GM23338 (cell line): ENCODE measurements at regions not wholly inside any gene's neighbourhood (a gene's known extent, or its start where the extent isn't known, plus 50 kb on each side); places are given as distances from the start of the nearest gene placed in this dataset.

Experiments
- ATAC-seq: fragments of 200-7000 bp; cut with Tn5 transposase; 3 replicates; pipeline ENCODE4 v1.9.1; 2020
- DNase-seq: peaks from one replicate; pipeline ENCODE4 v3.0.0-alpha.2; 2015; ENCODE audit warnings: low spot score
- H2AFZ ChIP-seq: fragments of 200-600 bp; sonication (generic); 2 replicates; pipeline ENCODE4 v1.8.0; 2016; ENCODE audit warnings: antibody characterized with exemption, mild to moderate bottlenecking, moderate library complexity
- H3F3A ChIP-seq: fragments of 200-600 bp; sonication (generic); replicated peaks from 2 replicates; pipeline ENCODE4 v1.8.0; 2017; ENCODE audit warnings: antibody characterized with exemption, mixed run types, low read depth
- H3K27ac ChIP-seq: fragments of 200-600 bp; sonication (generic); 2 replicates; pipeline ENCODE4 v1.6.1; 2016; ENCODE audit warnings: low read depth
- H3K27me3 ChIP-seq: fragments of 200-600 bp; sonication (generic); 2 replicates; pipeline ENCODE4 v1.8.0; 2016; ENCODE audit warnings: mild to moderate bottlenecking, mixed run types, moderate library complexity; ENCODE audit not compliant: insufficient read depth
- H3K36me3 ChIP-seq: fragments of 200-600 bp; sonication (generic); 2 replicates; pipeline ENCODE4 v1.8.0; 2016; ENCODE audit warnings: mild to moderate bottlenecking; ENCODE audit not compliant: insufficient read depth
- H3K4me1 ChIP-seq: fragments of 200-600 bp; sonication (generic); 2 replicates; pipeline ENCODE4 v1.8.0; 2016; ENCODE audit warnings: mild to moderate bottlenecking, moderate library complexity; ENCODE audit not compliant: insufficient read depth
- H3K4me2 ChIP-seq: fragments of 200-600 bp; sonication (generic); 2 replicates; pipeline ENCODE4 v1.7.1; 2017; ENCODE audit warnings: mixed run types
- H3K4me3 ChIP-seq: fragments of 200-600 bp; sonication (generic); 2 replicates; pipeline ENCODE4 v1.6.1; 2016; ENCODE audit warnings: mixed run types
- H3K79me2 ChIP-seq: fragments of 200-600 bp; sonication (generic); replicated peaks from 2 replicates; pipeline ENCODE4 v1.8.0; 2017; ENCODE audit warnings: mild to moderate bottlenecking; ENCODE audit not compliant: insufficient read depth
- H3K9me2 ChIP-seq: fragments of 200-600 bp; sonication (generic); 2 replicates; pipeline ENCODE4 v1.8.0; 2017; ENCODE audit not compliant: insufficient read depth
- H4K20me1 ChIP-seq: fragments of 200-600 bp; sonication (generic); replicated peaks from 2 replicates; pipeline ENCODE4 v1.8.0; 2017; ENCODE audit warnings: mild to moderate bottlenecking; ENCODE audit not compliant: insufficient read depth
- H3K27ac Mint-ChIP-seq: 2 replicates; pipeline ENCODE4 v1.8.0; 2020; ENCODE audit warnings: inconsistent platforms, mild to moderate bottlenecking, moderate library complexity, mixed read lengths
- H3K27me3 Mint-ChIP-seq: 3 replicates; pipeline ENCODE4 v1.8.0; 2022; ENCODE audit warnings: low read depth, mild to moderate bottlenecking, moderate library complexity, mixed read lengths, inconsistent platforms; ENCODE audit not compliant: insufficient read depth, poor library complexity
- H3K36me3 Mint-ChIP-seq: 3 replicates; pipeline ENCODE4 v1.8.0; 2021; ENCODE audit warnings: low read depth, mild to moderate bottlenecking, inconsistent platforms, moderate library complexity, mixed read lengths
- H3K4me1 Mint-ChIP-seq: 3 replicates; pipeline ENCODE4 v1.8.0; 2020; ENCODE audit warnings: mild to moderate bottlenecking, inconsistent platforms, mixed read lengths
- H3K4me3 Mint-ChIP-seq: 3 replicates; pipeline ENCODE4 v1.8.0; 2021; ENCODE audit warnings: moderate library complexity, mild to moderate bottlenecking, inconsistent platforms, mixed read lengths
- H3K9me3 Mint-ChIP-seq: 3 replicates; pipeline ENCODE4 v1.8.0; 2020; ENCODE audit warnings: moderate library complexity, mild to moderate bottlenecking, inconsistent platforms, mixed read lengths
- CREB1 ChIP-seq: fragments of 250-450 bp; sonication (Bioruptor Pico); IDR thresholded peaks from 2 replicates; pipeline ENCODE4 v1.5.0; 2020; ENCODE audit warnings: low read depth, mild to moderate bottlenecking, moderate library complexity
- EZH2 ChIP-seq: fragments of 200-600 bp; sonication (generic); IDR thresholded peaks from one replicate; pipeline ENCODE4 v1.8.0; 2017; ENCODE audit warnings: antibody characterized with exemption, mild to moderate bottlenecking, low read depth; ENCODE audit not compliant: unreplicated experiment
- EZH2phosphoT487 ChIP-seq: fragments of 200-600 bp; sonication (generic); IDR thresholded peaks from one replicate; pipeline ENCODE4 v1.8.1; 2018; ENCODE audit warnings: antibody characterized with exemption; ENCODE audit not compliant: unreplicated experiment
- JUNB ChIP-seq: IDR thresholded peaks from one replicate; pipeline ENCODE4 v1.6.1; 2016; ENCODE audit warnings: antibody characterized with exemption; ENCODE audit not compliant: unreplicated experiment
- NANOG ChIP-seq: IDR thresholded peaks from 2 replicates; pipeline ENCODE4 v1.6.1; 2016; ENCODE audit warnings: antibody characterized with exemption, borderline replicate concordance
- POLR2AphosphoS5 ChIP-seq: IDR thresholded peaks from 2 replicates; pipeline ENCODE4 v1.6.1; 2016; ENCODE audit warnings: antibody characterized with exemption, low read depth
- STAT1 ChIP-seq: IDR thresholded peaks from one replicate; pipeline ENCODE4 v1.6.1; 2016; ENCODE audit warnings: antibody characterized with exemption; ENCODE audit not compliant: unreplicated experiment
- ZNF114 ChIP-seq: fragments of 250-450 bp; sonication (Bioruptor Pico); IDR thresholded peaks from 2 replicates; pipeline ENCODE4 v1.5.0; 2020; ENCODE audit warnings: mild to moderate bottlenecking, moderate library complexity
- ZNF331 ChIP-seq: fragments of 250-450 bp; sonication (Bioruptor Pico); IDR thresholded peaks from 2 replicates; pipeline ENCODE4 v1.5.0; 2020; ENCODE audit warnings: low read depth, mild to moderate bottlenecking, moderate library complexity
- ZNF462 ChIP-seq: fragments of 250-450 bp; sonication (Bioruptor Pico); IDR thresholded peaks from 2 replicates; pipeline ENCODE4 v1.5.0; 2020; ENCODE audit warnings: mild to moderate bottlenecking, moderate library complexity
- TF ChIP-seq, protein P1 (sequence below): IDR thresholded peaks from one replicate; pipeline ENCODE4 v1.6.1; 2018; ENCODE audit warnings: antibody characterized with exemption; ENCODE audit not compliant: unreplicated experiment
- TF ChIP-seq, protein P2 (sequence below): IDR thresholded peaks from 2 replicates; pipeline ENCODE4 v1.6.1; 2016; ENCODE audit warnings: antibody characterized with exemption
- TF ChIP-seq, protein P3 (sequence below), 2 experiments: fragments of 200-600 bp in 1 of 2; sonication (generic) in 1 of 2; conservative IDR thresholded peaks; 2 replicates each; pipeline versions ENCODE4 v1.5.1 to v1.6.1; 2016 to 2017; ENCODE audit warnings: antibody characterized with exemption in 2 of 2, low read depth in 2 of 2, mild to moderate bottlenecking in 2 of 2, moderate library complexity in 1 of 2

- TF ChIP-seq, protein P1, sequence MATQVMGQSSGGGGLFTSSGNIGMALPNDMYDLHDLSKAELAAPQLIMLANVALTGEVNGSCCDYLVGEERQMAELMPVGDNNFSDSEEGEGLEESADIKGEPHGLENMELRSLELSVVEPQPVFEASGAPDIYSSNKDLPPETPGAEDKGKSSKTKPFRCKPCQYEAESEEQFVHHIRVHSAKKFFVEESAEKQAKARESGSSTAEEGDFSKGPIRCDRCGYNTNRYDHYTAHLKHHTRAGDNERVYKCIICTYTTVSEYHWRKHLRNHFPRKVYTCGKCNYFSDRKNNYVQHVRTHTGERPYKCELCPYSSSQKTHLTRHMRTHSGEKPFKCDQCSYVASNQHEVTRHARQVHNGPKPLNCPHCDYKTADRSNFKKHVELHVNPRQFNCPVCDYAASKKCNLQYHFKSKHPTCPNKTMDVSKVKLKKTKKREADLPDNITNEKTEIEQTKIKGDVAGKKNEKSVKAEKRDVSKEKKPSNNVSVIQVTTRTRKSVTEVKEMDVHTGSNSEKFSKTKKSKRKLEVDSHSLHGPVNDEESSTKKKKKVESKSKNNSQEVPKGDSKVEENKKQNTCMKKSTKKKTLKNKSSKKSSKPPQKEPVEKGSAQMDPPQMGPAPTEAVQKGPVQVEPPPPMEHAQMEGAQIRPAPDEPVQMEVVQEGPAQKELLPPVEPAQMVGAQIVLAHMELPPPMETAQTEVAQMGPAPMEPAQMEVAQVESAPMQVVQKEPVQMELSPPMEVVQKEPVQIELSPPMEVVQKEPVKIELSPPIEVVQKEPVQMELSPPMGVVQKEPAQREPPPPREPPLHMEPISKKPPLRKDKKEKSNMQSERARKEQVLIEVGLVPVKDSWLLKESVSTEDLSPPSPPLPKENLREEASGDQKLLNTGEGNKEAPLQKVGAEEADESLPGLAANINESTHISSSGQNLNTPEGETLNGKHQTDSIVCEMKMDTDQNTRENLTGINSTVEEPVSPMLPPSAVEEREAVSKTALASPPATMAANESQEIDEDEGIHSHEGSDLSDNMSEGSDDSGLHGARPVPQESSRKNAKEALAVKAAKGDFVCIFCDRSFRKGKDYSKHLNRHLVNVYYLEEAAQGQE = no peak
- no peak for TF ChIP-seq POLR2AphosphoS5
- no peak for TF ChIP-seq JUNB
- no peak for TF ChIP-seq NANOG
- TF ChIP-seq EZH2 = no peak
Measured at GRCh38 chr16:64174327-64174726, 947.5 kb downstream of the CDH11 start (continued).

DNA sequence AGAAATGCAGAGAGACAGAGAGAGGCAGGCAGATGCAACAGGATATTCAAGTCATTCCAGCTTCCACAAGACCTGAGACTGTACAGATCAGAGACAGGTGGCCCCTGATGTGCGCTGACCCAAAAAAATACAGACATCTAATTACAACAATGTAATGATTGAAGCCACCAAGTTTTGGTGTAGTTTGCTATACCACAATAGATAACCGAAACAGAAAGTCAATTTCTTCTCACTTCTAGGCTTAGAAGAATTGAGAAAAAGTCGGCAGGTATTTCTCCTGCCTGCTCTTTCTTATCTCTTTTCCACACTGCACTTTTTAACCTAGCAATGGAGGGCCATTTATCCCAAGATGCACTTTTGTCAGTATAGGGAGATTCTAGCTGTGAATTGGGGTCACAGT is 949.2 kb downstream of the CDH11 start:
- H3K36me3 Mint-ChIP-seq = peaks cover 6% of the 10 kb centered on the region
- H3F3A ChIP-seq = no peaks in the 10 kb centered on the region
- no peaks in the 10 kb centered on the region for H3K27me3 ChIP-seq
- no peak overlapping the region for H3K4me3 ChIP-seq
- H3K4me2 ChIP-seq = no peak overlapping the region
- no peaks in the 10 kb centered on the region for H4K20me1 ChIP-seq
- ATAC-seq (no peak), DNase-seq (no peak)
- no peaks in the 10 kb centered on the region for H3K9me2 ChIP-seq
- H3K4me1 Mint-ChIP-seq = no peaks in the 10 kb centered on the region; the same call in 2 of the 3 replicates
- peaks cover 1% of the 10 kb centered on the region for H3K27me3 Mint-ChIP-seq
- no peak overlapping the region for H3K4me3 Mint-ChIP-seq
- no peaks in the 10 kb centered on the region for H3K79me2 ChIP-seq
- no peaks in the 10 kb centered on the region; the same call in 1 of the 2 replicates for H3K36me3 ChIP-seq
- no peak overlapping the region for H3K27ac Mint-ChIP-seq
- no peaks in the 10 kb centered on the region for H3K4me1 ChIP-seq
- H3K27ac ChIP-seq = no peak overlapping the region
- H2AFZ ChIP-seq = no peak overlapping the region
- peaks cover 10% of the 10 kb centered on the region for H3K9me3 Mint-ChIP-seq
- TF ChIP-seq ZNF114 (CRISPR knock-in tag) (no peak), JUNB (no peak), ZNF462 (CRISPR knock-in tag) (no peak), EZH2phosphoT487 (no peak), ZNF331 (no peak), NANOG (no peak), STAT1 (no peak), CREB1 (CRISPR knock-in tag) (no peak)
- TF ChIP-seq, protein P2, sequence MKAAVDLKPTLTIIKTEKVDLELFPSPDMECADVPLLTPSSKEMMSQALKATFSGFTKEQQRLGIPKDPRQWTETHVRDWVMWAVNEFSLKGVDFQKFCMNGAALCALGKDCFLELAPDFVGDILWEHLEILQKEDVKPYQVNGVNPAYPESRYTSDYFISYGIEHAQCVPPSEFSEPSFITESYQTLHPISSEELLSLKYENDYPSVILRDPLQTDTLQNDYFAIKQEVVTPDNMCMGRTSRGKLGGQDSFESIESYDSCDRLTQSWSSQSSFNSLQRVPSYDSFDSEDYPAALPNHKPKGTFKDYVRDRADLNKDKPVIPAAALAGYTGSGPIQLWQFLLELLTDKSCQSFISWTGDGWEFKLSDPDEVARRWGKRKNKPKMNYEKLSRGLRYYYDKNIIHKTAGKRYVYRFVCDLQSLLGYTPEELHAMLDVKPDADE = no peak
- TF ChIP-seq, protein P3, sequence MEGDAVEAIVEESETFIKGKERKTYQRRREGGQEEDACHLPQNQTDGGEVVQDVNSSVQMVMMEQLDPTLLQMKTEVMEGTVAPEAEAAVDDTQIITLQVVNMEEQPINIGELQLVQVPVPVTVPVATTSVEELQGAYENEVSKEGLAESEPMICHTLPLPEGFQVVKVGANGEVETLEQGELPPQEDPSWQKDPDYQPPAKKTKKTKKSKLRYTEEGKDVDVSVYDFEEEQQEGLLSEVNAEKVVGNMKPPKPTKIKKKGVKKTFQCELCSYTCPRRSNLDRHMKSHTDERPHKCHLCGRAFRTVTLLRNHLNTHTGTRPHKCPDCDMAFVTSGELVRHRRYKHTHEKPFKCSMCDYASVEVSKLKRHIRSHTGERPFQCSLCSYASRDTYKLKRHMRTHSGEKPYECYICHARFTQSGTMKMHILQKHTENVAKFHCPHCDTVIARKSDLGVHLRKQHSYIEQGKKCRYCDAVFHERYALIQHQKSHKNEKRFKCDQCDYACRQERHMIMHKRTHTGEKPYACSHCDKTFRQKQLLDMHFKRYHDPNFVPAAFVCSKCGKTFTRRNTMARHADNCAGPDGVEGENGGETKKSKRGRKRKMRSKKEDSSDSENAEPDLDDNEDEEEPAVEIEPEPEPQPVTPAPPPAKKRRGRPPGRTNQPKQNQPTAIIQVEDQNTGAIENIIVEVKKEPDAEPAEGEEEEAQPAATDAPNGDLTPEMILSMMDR (conservative IDR thresholded peaks at IDR 0.05; ENCODE audit: low read depth in 2 of 2) = no peak
